Cardiac fibroblast (primary cell): ENCODE measurements at regions not wholly inside any gene's neighbourhood (a gene's known extent, or its start where the extent isn't known, plus 50 kb on each side); places are given as distances from the start of the nearest gene placed in this dataset.

Experiments used
- DNase-seq, 2 donors: peaks; one replicate each; pipeline versions ENCODE4 v3.0.0 to v3.0.0-alpha.2; 2010; ENCODE audit warnings: low read depth in 2 of 2
- H3K4me3 ChIP-seq, 2 donors: replicated peaks in 1 of 2; 1 replicate in 1 of 2; 2 replicates in 1 of 2; pipeline ENCODE4 v1.5.1; 2011; ENCODE audit warnings: low read depth in 2 of 2, low read length in 2 of 2, mild to moderate bottlenecking in 2 of 2, moderate library complexity in 1 of 2
- TF ChIP-seq, protein P1 (sequence below): IDR thresholded peaks from one replicate; pipeline ENCODE4 v1.5.1; 2011; ENCODE audit warnings: low read depth, mild to moderate bottlenecking, low read length, inconsistent platforms

DNA sequence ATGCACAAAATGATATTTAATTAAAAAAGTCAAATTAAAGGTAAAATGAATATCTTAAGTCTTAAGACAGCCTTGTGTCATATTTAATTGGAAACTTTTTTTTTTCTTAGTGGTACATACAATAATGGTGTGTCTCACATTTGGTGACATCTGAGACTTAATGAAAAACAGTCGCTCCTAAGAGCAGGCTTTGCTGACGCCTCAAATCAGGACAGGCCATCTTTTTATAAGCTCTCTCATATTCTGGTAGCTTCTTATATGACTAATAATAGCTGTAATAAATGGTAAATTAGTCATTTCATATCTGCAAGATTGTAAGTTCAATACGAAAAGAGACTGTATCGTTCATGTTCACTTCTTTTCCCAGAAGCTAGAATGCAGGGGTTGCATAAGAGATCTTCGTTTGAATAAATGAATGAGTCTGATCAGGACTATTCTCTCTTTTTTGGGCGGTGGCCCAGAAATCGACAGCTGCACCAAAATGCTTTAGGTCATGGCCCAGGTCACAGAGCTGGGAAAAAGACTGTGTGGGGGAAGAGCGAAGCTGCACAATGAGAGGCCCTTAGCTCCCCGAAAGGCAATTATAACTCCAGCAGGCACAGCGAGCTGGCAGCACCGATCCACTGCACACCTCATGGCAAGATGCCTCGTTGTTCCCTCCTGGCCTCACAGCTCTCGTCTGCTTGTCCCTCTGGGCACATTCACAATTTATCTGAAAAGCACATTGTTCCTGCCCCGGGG is 69.4 kb downstream of the NRN1 start:
- TF ChIP-seq, protein P1, sequence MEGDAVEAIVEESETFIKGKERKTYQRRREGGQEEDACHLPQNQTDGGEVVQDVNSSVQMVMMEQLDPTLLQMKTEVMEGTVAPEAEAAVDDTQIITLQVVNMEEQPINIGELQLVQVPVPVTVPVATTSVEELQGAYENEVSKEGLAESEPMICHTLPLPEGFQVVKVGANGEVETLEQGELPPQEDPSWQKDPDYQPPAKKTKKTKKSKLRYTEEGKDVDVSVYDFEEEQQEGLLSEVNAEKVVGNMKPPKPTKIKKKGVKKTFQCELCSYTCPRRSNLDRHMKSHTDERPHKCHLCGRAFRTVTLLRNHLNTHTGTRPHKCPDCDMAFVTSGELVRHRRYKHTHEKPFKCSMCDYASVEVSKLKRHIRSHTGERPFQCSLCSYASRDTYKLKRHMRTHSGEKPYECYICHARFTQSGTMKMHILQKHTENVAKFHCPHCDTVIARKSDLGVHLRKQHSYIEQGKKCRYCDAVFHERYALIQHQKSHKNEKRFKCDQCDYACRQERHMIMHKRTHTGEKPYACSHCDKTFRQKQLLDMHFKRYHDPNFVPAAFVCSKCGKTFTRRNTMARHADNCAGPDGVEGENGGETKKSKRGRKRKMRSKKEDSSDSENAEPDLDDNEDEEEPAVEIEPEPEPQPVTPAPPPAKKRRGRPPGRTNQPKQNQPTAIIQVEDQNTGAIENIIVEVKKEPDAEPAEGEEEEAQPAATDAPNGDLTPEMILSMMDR, result no peak
- H3K4me3 ChIP-seq, result no peak overlapping the region
- no peak for DNase-seq

DNA sequence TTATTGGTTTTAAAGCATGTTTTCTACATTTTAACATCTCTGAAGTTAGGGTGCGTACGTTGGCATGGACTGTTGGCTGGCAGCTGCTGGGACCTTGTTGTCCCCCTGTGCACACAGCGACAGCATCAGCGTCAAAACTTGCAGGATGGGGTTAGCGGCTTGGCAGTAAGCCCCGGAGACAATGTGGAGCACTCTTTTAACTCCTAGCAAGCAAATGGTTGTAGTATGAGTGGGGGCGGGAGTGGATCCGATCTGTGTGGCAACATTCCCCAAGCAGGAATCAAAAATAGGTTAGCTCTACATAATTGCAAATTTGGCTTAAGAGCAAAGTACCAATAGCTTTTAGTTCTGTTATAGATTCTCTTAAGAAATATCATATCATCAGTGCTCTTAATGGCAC is 70.1 kb downstream of the NRN1 start:
- no peak for DNase-seq
- TF ChIP-seq, protein P1, result no peak
- no peak overlapping the region for H3K4me3 ChIP-seq

DNA sequence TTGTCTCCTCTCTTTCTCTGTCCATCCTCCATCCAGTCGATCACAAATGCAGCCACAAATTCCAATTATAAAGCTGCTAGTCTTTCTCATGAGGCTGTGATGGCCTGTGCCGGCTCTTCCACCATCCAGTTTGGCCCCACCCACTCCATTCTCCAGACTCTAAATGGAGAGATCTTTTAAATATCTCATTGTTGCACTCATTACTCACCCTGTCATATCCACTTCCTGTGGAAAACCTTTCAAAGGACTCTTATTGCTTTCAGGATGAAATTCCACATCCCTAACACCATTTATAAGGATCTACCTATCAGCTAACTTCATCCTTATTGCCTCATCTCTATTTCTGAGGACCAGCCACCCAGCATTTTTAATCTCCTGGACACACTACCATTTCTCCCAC is 70.6 kb downstream of the NRN1 start:
- TF ChIP-seq, protein P1, result no peak
- no peak for DNase-seq
- no peak overlapping the region for H3K4me3 ChIP-seq

DNA sequence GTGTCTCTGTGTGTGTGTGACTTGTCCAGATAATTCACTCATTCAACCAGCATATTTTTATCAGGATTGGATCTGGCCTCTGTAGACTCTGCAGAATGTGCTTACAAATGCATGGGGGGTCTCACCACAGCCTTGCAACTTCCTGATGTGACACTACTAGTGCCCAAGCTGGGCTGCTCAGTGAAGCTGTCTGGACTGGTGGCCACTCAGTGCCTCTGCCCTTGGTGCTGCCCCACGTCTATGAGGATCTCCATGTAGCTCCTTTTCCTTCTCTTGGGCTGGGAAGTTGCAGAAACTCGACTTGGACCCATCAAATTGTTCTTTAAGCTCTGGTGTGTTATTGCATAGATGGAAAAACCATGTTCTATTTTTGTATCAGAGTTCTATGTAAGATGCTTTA is 75.8 kb downstream of the NRN1 start:
- TF ChIP-seq, protein P1, result no peak
- DNase-seq, result no peak
- H3K4me3 ChIP-seq, result no peak overlapping the region

DNA sequence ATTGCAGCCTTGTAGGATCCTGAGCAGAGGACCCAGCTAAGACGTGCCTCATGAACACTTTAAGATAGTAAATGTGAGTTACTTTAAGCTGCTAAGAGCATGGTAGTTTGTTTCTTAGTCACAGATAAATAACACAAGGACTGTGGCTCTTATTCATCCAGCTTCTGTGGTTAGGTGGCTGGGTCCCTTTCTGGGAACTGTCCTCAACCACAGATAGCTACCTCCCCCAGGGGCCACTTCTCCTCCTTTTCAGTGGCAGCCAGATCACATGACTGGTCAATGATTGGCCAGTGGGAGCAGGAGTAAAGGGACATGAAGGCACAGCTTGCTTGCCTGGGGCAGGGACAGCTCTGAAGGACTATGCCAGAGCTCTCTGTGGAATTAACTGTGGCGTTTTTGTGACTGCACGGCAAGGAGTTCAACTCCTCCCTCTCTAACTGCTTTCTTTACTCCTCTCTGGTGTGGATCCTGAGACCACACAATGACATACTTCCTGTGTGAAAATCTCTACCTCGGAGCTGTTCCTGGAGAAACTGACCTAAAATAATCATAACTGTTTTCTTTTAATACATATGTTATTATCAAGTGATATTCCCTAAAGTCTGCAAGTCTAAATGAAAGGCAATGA is 76.5 kb downstream of the NRN1 start:
- TF ChIP-seq, protein P1, result no peak
- DNase-seq, result no peak
- H3K4me3 ChIP-seq, result no peak overlapping the region

DNA sequence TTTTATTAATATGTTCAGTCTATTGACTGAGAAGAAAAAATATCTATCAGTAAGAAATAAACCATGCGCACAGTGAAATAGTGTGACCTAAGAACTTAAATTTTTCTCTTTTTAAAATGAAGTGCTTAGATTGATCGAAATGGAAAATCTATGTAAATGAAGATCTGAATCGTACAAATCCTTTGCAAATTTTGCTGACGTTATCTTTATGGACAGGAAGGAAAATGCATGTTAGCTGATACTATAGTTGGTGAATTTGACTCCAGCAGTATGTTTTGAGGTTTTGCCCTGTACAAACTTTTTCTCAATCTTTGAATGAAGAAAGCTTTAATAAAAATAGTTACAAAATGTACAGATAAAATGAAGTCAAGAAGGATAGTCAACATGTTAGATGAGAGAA is 82.9 kb downstream of the NRN1 start:
- no peak for DNase-seq
- no peak overlapping the region for H3K4me3 ChIP-seq
- TF ChIP-seq, protein P1, result no peak
